HG03039 (cell line): ENCODE measurements at regions not wholly inside any gene's neighbourhood (a gene's known extent, or its start where the extent isn't known, plus 50 kb on each side); places are given as distances from the start of the nearest gene placed in this dataset.

Source experiments
- ATAC-seq: cut with Tn5 transposase; IDR thresholded peaks from one replicate; pipeline ENCODE4 v1.9.1; 2021; ENCODE audit warnings: mild to moderate bottlenecking, moderate library complexity; ENCODE audit not compliant: unreplicated experiment

DNA sequence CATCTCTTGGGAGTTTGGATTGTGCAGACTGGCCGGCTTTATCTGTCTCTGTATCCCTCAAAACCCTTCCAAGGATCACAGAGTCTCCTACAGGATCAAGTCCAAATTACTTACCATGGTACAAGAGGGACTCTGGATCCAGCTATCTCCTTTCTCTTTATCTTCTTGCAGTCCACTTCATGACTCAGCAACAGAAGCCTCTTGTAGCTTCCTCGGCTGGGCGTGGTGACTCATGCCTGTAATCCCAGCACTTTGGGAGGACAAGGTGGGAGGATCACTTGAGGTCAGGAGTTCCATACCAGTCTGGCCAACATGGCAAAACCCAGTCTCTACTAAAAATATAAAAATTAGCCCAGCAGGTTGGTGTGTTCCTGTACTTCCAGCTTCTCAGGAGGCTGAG is 189.7 kb downstream of the BCAT1 start:
- ATAC-seq: no peak

DNA sequence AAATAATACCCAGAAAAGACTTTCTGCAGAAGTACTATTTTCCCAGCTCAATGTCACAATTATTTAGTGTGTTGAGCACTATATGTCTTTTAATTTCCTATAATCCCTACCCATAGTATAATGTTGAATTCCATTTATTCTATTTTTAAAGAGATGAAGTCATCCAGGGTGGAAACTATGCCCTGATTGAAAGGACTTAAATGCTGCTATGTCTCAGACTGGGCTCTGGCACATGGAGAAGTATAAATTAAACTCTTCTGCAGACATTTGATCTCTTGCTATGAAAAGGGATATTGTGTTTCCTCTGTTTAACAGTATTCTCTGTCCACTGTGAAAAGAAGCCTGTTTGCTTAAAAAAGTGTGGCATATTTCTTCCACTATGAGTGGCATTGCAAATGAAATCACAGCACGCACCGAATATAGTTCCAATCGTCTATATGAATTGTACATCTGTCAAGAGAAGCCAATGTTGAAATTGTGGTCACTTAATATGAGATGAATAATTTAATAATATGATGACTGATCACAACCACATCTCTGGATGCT is 192.3 kb downstream of the BCAT1 start:
- ATAC-seq: no peak

- no peak for ATAC-seq
These were observed 193.9 kb downstream of the BCAT1 start for GRCh38 chr12:24754690-24755638.

DNA sequence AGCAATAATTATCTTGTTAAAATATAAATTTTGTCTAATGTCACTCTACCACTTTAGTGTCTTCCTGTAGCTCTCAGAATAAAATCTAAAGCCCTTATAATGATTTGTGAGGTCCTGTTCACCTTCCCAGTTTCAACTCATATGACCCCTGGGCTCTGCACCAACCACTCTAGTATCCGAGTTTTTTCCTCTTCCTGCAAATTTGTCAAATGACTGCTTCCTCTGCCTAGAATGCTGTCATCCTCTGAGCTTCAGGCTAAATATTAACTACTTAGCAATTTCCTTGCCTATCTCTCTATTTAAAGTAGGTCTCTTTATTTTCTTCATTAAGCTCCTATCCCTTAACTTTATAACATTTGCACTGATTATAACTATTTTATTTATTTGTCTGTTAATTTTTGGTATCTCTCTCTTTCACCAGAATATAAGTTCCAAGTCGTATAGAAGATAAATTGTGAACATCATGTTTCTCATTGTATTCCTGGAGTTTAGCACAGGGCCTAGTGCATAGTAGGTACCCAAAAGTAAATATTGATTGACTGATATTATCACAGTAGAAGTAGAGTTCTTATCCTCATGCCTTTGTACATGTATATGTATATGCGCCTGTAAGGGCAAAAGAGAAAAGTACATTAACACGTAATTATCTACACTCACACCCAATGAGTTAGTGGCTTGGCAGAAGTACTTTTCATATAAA is 196.0 kb downstream of the BCAT1 start:
- no peak for ATAC-seq

DNA sequence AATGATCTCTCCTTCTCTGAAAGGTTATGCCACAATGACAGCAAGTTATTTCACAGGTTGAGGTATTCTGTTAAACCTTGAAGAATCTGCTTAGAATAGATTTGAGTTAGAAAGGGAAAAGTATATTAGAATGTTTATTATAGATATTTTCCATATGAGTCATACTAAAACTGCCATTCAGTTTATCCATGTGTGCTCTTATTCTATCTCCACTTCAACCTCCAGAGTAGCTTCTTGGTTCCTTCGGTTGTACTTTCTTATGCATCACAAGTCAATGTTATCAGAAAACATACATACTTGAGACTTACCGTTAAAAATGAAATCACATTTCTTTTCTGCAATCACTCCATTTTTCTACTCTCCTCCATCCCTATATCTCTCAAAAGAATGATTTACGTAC is 197.7 kb downstream of the BCAT1 start:
- ATAC-seq: no peak

DNA sequence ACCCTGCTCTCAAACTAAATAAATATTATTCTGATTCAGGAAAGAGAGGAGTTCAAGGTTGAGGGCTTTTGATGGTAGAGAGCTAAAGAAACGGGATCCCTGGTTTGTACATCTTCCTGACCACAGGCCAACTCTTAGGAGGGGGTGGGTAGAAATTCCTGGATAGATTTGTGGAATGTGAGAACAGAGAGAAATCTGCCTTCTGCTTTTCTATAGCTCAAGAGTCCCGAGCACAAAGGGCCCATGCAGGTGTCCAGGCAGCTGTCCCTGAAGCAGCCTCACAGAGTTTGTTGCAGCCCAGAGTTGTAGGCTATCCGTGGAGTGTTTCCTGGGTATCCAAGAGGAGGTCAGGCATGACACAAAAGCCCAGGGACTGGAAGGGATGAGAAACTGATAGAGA is 198.6 kb downstream of the BCAT1 start:
- ATAC-seq: no peak

- ATAC-seq: no peak
These were observed 199.7 kb downstream of the BCAT1 start for GRCh38 chr12:24749171-24749570.

- ATAC-seq: no peak
These were observed 200.6 kb downstream of the BCAT1 start for GRCh38 chr12:24748326-24748725.

- no peak for ATAC-seq
These were observed 202.0 kb downstream of the BCAT1 start for GRCh38 chr12:24746864-24747263.

GRCh38 chr12:24746006-24746671 is 202.8 kb downstream of the BCAT1 start:
- no peak for ATAC-seq

- ATAC-seq: no peak
These were observed 204.7 kb downstream of the BCAT1 start for GRCh38 chr12:24743941-24744793.

DNA sequence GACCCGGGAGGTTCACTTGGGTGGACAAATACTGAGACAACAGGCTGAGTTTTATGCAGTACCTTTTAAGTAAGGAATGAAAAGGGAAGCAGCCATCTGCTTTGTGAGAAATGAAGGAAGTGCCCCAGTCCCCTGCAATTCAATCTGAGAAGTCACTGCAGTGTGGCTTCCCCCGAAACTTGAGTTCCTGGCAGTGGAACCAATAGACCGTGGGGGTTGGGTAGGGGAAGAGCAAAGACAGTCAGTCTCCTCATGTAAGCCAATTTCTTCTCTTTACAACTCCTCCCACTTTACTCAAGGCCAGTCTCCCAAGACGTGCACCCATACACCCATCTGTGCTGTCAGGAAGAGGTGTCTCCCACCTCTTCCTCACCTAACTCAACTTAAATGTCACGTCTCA is 206.5 kb downstream of the BCAT1 start:
- peak; percentile 90 for ATAC-seq

DNA sequence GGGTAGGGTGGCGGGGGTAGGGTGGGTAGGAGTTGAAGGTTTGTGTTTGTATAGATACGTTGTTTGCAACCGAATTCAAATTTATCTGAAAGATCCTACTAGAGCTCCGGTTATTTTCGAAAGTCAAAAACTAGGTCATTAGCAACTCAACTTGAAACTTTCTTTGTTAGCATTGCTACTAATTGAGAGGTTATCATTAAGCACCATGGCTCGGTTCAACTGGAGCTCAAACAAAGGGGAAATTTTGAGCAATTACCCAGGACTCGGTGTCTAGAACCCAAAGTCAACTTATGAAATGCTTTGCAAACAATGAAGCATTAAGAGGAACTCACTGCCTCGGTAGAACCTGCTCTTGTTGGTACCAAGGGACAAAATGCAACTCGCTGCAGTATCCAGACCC is 207.7 kb downstream of the BCAT1 start:
- ATAC-seq: peak; percentile 63

DNA sequence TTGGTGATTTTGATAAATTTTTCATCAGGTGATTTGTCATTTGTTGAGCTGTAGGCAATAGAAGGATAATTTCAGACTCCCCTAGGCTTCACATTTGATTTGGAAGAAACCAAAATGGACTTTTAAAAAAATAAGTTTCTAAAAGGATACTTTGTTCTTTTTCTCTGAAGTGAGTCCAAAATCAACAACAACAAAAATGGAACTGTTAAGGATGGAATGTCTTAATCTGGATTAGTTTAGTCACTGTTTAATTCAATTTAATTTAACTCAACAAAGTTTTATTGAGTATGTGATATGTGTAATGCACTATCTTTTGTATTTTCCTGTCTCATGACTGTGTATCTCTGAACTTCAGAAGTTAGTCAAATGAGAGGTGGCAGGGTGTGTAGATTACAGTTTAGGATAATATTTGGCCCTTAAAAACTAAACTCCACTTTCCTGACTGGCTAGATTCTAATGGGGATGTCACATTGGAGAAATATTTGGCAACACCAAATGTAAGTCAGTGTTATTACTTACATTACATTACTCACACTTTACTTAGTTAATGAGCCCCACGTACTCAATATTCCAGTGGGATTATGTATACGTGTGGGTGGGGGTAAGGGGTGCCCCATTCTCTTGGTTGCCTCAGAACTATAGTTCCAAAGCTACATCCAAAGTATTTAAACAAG is 209.7 kb downstream of the BCAT1 start:
- ATAC-seq: no peak

DNA sequence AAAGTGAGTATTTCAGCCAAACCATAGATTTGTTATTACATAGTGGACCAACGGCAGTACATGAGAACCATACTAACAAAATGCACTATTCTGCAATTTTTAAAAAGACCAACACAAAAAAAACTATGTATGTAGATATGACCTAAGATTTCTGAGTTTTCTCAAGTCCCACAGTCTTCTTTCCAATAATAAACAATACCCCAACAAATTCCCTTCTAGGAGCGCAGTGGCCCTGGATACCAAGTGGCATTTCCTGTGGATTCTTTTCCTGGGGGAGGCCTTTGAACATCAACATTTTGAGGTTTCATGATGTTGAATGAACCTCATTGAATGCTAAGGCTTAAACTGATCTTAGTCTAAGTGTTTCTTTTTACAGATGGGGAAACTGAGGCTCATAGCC is 210.5 kb downstream of the BCAT1 start:
- no peak for ATAC-seq

- ATAC-seq: no peak
These were observed 217.3 kb downstream of the BCAT1 start for GRCh38 chr12:24731596-24731995.

- ATAC-seq: peak; percentile 60
These were observed 218.4 kb downstream of the BCAT1 start for GRCh38 chr12:24730489-24730896.

- ATAC-seq: no peak
These were observed 220.1 kb downstream of the BCAT1 start for GRCh38 chr12:24728826-24729225.

GRCh38 chr12:24728366-24728765 is 220.5 kb downstream of the BCAT1 start:
- no peak for ATAC-seq

DNA sequence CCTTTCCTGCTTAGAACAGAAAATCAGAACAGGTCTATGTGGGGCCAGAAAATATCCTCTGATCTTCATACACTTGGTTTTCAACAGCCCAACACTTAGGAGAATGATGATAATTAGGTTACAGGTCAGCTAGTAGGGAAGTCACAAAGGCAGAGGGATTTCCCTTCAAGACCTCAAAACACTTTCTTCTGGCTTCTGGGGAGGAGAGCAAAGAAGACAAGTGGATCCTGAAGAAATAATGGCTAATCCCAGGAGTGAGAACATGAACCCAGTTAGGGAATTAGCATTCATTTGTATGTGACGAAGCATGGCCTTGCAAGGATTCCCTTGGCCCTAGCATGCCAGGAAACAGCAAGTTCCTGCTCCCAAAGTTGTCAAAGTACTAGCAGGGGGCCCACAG is 223.3 kb downstream of the BCAT1 start:
- ATAC-seq: no peak
